K562 (cell line): ENCODE measurements at regions not wholly inside any gene's neighbourhood (a gene's known extent, or its start where the extent isn't known, plus 50 kb on each side); places are given as distances from the start of the nearest gene placed in this dataset.

ENCODE experiments used
- ATAC-seq: fragments of 200-7000 bp; cut with Tn5 transposase; 3 replicates; pipeline ENCODE4 v1.9.1; 2020; ENCODE audit warnings: moderate library complexity
- BruUV-seq: library from RNA; stranded (reverse); fragments of 400-500 nt; replicated peaks from 2 replicates; lab custom pipeline; 2021; lab: Mats Ljungman, UMichigan
- CTCF ChIA-PET: fragments of 300-600 bp; formaldehyde crosslinking; extraction: SDS; loops from one replicate; lab custom pipeline; 2021; ENCODE audit warnings: low intra/inter-chr PET ratio; lab: Yijun Ruan, JAX
- POLR2A ChIA-PET: fragments of 300-600, 350-650 bp; sonication (Branson Sonifier 250); formaldehyde crosslinking; extraction: SDS; loops from one replicate; lab custom pipeline; 2021; ENCODE audit warnings: antibody characterized with exemption, inconsistent platforms; lab: Yijun Ruan, JAX
- DNase-seq, 4 experiments: peaks; one replicate each; pipeline versions ENCODE4 v3.0.0 to v3.0.0-alpha.2; 2011 to 2018; ENCODE audit warnings: low spot score in 3 of 4, mixed read lengths in 3 of 4; ENCODE audit errors: extremely low read depth in 1 of 4
- FAIRE-seq: peaks from 2 replicates; lab custom pipeline; 2011; peaks lifted over from hg19 to GRCh38; lab: Jason Lieb, UNC
- H2AFZ ChIP-seq: 2 replicates; pipeline ENCODE4 v1.6.0; 2011; ENCODE audit warnings: low read depth, low read length, control low read depth, inconsistent platforms
- H3K27ac ChIP-seq: fragments of 200-600 bp; 3 replicates; pipeline ENCODE4 v1.8.0; 2011; ENCODE audit warnings: low read depth, mild to moderate bottlenecking, control low read depth, inconsistent platforms, low read length, moderate library complexity, mixed read lengths; ENCODE audit errors: extremely low read depth
- H3K27me3 ChIP-seq, 2 experiments: fragments of 300-600 bp in 1 of 2; 2 replicates in 1 of 2; 3 replicates in 1 of 2; pipeline versions ENCODE4 v1.6.0 to v1.8.0; 2011; ENCODE audit warnings: inconsistent platforms in 2 of 2, low read length in 2 of 2, mild to moderate bottlenecking in 1 of 2, mixed read lengths in 1 of 2, moderate library complexity in 1 of 2; ENCODE audit not compliant: control insufficient read depth in 2 of 2, insufficient read depth in 2 of 2
- H3K36me3 ChIP-seq: fragments of 300-600 bp; 3 replicates; pipeline ENCODE4 v1.8.0; 2011; ENCODE audit warnings: mild to moderate bottlenecking, low read length, inconsistent platforms; ENCODE audit not compliant: control insufficient read depth, insufficient read depth
- H3K4me1 ChIP-seq, 2 experiments: fragments of 200-600 bp in 1 of 2; replicated peaks in 1 of 2; 2 replicates in 1 of 2; 3 replicates in 1 of 2; pipeline versions ENCODE4 v1.5.1 to v1.8.0; 2011; ENCODE audit warnings: inconsistent platforms in 2 of 2, low read length in 2 of 2, mild to moderate bottlenecking in 1 of 2, mixed read lengths in 1 of 2, moderate library complexity in 1 of 2; ENCODE audit not compliant: control insufficient read depth in 2 of 2, insufficient read depth in 2 of 2
- H3K4me2 ChIP-seq: 2 replicates; pipeline ENCODE4 v1.6.1; 2011; ENCODE audit warnings: low read length, control low read depth, inconsistent platforms, mixed read lengths; ENCODE audit not compliant: insufficient read depth
- H3K4me3 ChIP-seq: fragments of 200-600 bp; sonication (generic), shearing (Covaris generic); 2 replicates; pipeline ENCODE4 v1.5.1; 2016; ENCODE audit warnings: control low read depth, inconsistent platforms
- H3K79me2 ChIP-seq: fragments of 200-600 bp; 3 replicates; pipeline ENCODE4 v1.8.0; 2011; ENCODE audit warnings: low read length, inconsistent platforms; ENCODE audit not compliant: control insufficient read depth, insufficient read depth
- H3K9ac ChIP-seq, 2 experiments: 2 replicates each; pipeline versions ENCODE4 v1.6.0 to v1.6.1; 2011; ENCODE audit warnings: low read depth in 2 of 2, low read length in 2 of 2, control low read depth in 1 of 2, inconsistent platforms in 1 of 2, mild to moderate bottlenecking in 1 of 2, mixed read lengths in 1 of 2; ENCODE audit not compliant: insufficient read depth in 1 of 2
- H3K9me1 ChIP-seq: one replicate; pipeline ENCODE4 v1.6.0; 2011; ENCODE audit warnings: inconsistent platforms, mild to moderate bottlenecking, low read length, moderate library complexity; ENCODE audit not compliant: control insufficient read depth, insufficient read depth
- H3K9me3 ChIP-seq: replicated peaks from 2 replicates; pipeline ENCODE4 v1.5.1; 2011; ENCODE audit warnings: low read depth, low read length, inconsistent platforms; ENCODE audit not compliant: control insufficient read depth, insufficient read depth
- H4K20me1 ChIP-seq: replicated peaks from 2 replicates; pipeline ENCODE4 v1.6.1; 2011; ENCODE audit warnings: low read length, inconsistent platforms, mixed read lengths; ENCODE audit not compliant: control insufficient read depth, insufficient read depth
- DNMT1 ChIP-seq: fragments of 450-650 bp; IDR thresholded peaks from 2 replicates; pipeline ENCODE4 v1.6.1; 2016; ENCODE audit warnings: antibody characterized with exemption, mild to moderate bottlenecking
- ETV5 ChIP-seq: sonication (generic); formaldehyde crosslinking; IDR thresholded peaks from 2 replicates; pipeline ENCODE4 v1.4.0; 2020; ENCODE audit warnings: low read depth, mild to moderate bottlenecking, missing genetic modification reagents
- ETV6 ChIP-seq, 3 experiments: fragments of 150-350 bp in 1 of 3; sonication (generic) in 1 of 3; formaldehyde crosslinking in 1 of 3; IDR thresholded peaks; 2 replicates each; pipeline versions ENCODE4 v1.6.1 to v1.8.0; 2014 to 2022; ENCODE audit warnings: borderline replicate concordance in 2 of 3, low read depth in 2 of 3, antibody characterized with exemption in 1 of 3, low read length in 1 of 3, mild to moderate bottlenecking in 1 of 3, missing genetic modification reagents in 1 of 3
- FIP1L1 ChIP-seq: fragments of 200-400 bp; formaldehyde crosslinking; IDR thresholded peaks from 2 replicates; pipeline ENCODE4 v1.6.1; 2018; ENCODE audit warnings: mild to moderate bottlenecking, low read depth, low read length; ENCODE audit not compliant: poor library complexity, severe bottlenecking
- GABPB1 ChIP-seq: sonication (generic); formaldehyde crosslinking; IDR thresholded peaks from 2 replicates; pipeline ENCODE4 v1.8.0; 2022; ENCODE audit warnings: mild to moderate bottlenecking, missing genetic modification reagents
- NR3C1 ChIP-seq: sonication (generic); formaldehyde crosslinking; IDR thresholded peaks from 2 replicates; pipeline ENCODE4 v1.8.1; 2022; ENCODE audit warnings: missing genetic modification reagents
- RBM15 ChIP-seq: fragments of 200-400 bp; formaldehyde crosslinking; IDR thresholded peaks from 2 replicates; pipeline ENCODE4 v1.6.1; 2018; ENCODE audit warnings: mild to moderate bottlenecking, low read length, moderate library complexity; ENCODE audit not compliant: insufficient read depth
- STAT5A ChIP-seq: IDR thresholded peaks from 2 replicates; pipeline ENCODE4 v1.6.1; 2012; ENCODE audit warnings: low read length, inconsistent platforms, borderline replicate concordance
- TEAD2 ChIP-seq: fragments of 450-650 bp; IDR thresholded peaks from 2 replicates; pipeline ENCODE4 v1.6.1; 2016; ENCODE audit warnings: missing genetic modification characterization, control low read depth, missing compliant biosample characterization
- ZKSCAN8 ChIP-seq: fragments of 200-800 bp; sonication (Bioruptor generic); IDR thresholded peaks from 2 replicates; pipeline ENCODE4 v1.6.1; 2016; ENCODE audit warnings: missing genetic modification characterization, missing compliant biosample characterization
- ZNF384 ChIP-seq: IDR thresholded peaks from 2 replicates; pipeline ENCODE4 v1.6.1; 2012; ENCODE audit warnings: low read depth, low read length, improper control_type of control experiment
- ZNF830 ChIP-seq: fragments of 250-450 bp; sonication (Bioruptor Pico); IDR thresholded peaks from 2 replicates; pipeline ENCODE4 v1.5.0; 2021; ENCODE audit warnings: mild to moderate bottlenecking
- WGBS: fragments of 100-300 bp; shearing (Covaris generic); methylation state at CpG from one replicate; pipeline ENCODE4 v1.1.6; 2016; ENCODE audit warnings: low coverage, mixed read lengths; ENCODE audit not compliant: insufficient coverage; ENCODE audit errors: missing lambda C conversion rate; 5-methylcytosine and 5-hydroxymethylcytosine counted together
- in situ Hi-C: fragments of 300-500 bp; cut with MboI; formaldehyde crosslinking; loops from 4 replicates; pipeline ENCODE4 v1.15.0; 2018; ENCODE audit warnings: inconsistent platforms, mixed read lengths
- intact Hi-C: fragments of 100-400 bp; cut with micrococcal nuclease; formaldehyde crosslinking; loops from 2 replicates; pipeline ENCODE4 v1.14.2; 2022
- TF ChIP-seq, protein P1 (sequence below): sonication (generic); formaldehyde crosslinking; IDR thresholded peaks from 2 replicates; pipeline ENCODE4 v1.8.0; 2023; ENCODE audit warnings: mild to moderate bottlenecking, missing genetic modification reagents
- TF ChIP-seq, protein P2 (sequence below): sonication (generic); formaldehyde crosslinking; IDR thresholded peaks from 2 replicates; pipeline ENCODE4 v1.4.0; 2020; ENCODE audit warnings: mild to moderate bottlenecking, missing genetic modification reagents
- TF ChIP-seq, protein P3 (sequence below): fragments of 250-450 bp; sonication (Bioruptor Pico); IDR thresholded peaks from 2 replicates; pipeline ENCODE4 v1.5.0; 2021; ENCODE audit warnings: mild to moderate bottlenecking, borderline replicate concordance

GRCh38 chr10:10332786-10333185 lies 684.9 kb upstream of the CELF2 start:
- DNase-seq (no peak), ATAC-seq (no peak), FAIRE-seq (no peak)
- H3K4me1 ChIP-seq: no peaks in the 10 kb centered on the region
- ChIA-PET POLR2A (no interaction called here), CTCF (no interaction called here)
- in situ Hi-C loops: no loop called here
- intact Hi-C loops: no loop called here
- BruUV-seq: no TSS peak
- no peaks in the 10 kb centered on the region for H3K9me1 ChIP-seq
- no peak overlapping the region for H3K27ac ChIP-seq
- H3K4me3 ChIP-seq: no peak overlapping the region
- no peak overlapping the region for H3K4me2 ChIP-seq
- no peaks in the 10 kb centered on the region for H3K79me2 ChIP-seq
- H3K27me3 ChIP-seq: no peaks in the 10 kb centered on the region
- no peaks in the 10 kb centered on the region for H4K20me1 ChIP-seq
- no peak overlapping the region for H2AFZ ChIP-seq
- no peaks in the 10 kb centered on the region for H3K36me3 ChIP-seq
- 3% methylated on average over 2 of the region's 2 CpGs for WGBS
- H3K9me3 ChIP-seq: no peaks in the 10 kb centered on the region
- H3K9ac ChIP-seq: no peak overlapping the region
- TF ChIP-seq DNMT1 (no peak), ZNF830 (CRISPR knock-in tag) (no peak), STAT5A (no peak), NR3C1 (CRISPR knock-in tag) (no peak), ETV5 (no peak), TEAD2 (tag) (no peak), RBM15 (no peak), ZKSCAN8 (no peak), ETV6 (IDR thresholded peaks at IDR 0.05; ENCODE audit: borderline replicate concordance in 1 of 2, low read depth in 2 of 2, low read length in 1 of 2) (no peak), ETV6 (CRISPR knock-in tag; IDR thresholded peaks at IDR 0.05; ENCODE audit: borderline replicate concordance) (no peak), ZNF384 (no peak), GABPB1 (CRISPR knock-in tag) (no peak), FIP1L1 (no peak)
- TF ChIP-seq, protein P1, sequence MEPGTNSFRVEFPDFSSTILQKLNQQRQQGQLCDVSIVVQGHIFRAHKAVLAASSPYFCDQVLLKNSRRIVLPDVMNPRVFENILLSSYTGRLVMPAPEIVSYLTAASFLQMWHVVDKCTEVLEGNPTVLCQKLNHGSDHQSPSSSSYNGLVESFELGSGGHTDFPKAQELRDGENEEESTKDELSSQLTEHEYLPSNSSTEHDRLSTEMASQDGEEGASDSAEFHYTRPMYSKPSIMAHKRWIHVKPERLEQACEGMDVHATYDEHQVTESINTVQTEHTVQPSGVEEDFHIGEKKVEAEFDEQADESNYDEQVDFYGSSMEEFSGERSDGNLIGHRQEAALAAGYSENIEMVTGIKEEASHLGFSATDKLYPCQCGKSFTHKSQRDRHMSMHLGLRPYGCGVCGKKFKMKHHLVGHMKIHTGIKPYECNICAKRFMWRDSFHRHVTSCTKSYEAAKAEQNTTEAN: no peak
- TF ChIP-seq, protein P2, sequence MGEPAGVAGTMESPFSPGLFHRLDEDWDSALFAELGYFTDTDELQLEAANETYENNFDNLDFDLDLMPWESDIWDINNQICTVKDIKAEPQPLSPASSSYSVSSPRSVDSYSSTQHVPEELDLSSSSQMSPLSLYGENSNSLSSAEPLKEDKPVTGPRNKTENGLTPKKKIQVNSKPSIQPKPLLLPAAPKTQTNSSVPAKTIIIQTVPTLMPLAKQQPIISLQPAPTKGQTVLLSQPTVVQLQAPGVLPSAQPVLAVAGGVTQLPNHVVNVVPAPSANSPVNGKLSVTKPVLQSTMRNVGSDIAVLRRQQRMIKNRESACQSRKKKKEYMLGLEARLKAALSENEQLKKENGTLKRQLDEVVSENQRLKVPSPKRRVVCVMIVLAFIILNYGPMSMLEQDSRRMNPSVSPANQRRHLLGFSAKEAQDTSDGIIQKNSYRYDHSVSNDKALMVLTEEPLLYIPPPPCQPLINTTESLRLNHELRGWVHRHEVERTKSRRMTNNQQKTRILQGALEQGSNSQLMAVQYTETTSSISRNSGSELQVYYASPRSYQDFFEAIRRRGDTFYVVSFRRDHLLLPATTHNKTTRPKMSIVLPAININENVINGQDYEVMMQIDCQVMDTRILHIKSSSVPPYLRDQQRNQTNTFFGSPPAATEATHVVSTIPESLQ (CRISPR knock-in tag): no peak
- TF ChIP-seq, protein P3, sequence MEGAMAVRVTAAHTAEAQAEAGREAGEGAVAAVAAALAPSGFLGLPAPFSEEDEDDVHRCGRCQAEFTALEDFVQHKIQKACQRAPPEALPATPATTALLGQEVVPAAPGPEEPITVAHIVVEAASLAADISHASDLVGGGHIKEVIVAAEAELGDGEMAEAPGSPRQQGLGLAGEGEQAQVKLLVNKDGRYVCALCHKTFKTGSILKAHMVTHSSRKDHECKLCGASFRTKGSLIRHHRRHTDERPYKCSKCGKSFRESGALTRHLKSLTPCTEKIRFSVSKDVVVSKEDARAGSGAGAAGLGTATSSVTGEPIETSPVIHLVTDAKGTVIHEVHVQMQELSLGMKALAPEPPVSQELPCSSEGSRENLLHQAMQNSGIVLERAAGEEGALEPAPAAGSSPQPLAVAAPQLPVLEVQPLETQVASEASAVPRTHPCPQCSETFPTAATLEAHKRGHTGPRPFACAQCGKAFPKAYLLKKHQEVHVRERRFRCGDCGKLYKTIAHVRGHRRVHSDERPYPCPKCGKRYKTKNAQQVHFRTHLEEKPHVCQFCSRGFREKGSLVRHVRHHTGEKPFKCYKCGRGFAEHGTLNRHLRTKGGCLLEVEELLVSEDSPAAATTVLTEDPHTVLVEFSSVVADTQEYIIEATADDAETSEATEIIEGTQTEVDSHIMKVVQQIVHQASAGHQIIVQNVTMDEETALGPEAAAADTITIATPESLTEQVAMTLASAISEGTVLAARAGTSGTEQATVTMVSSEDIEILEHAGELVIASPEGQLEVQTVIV (CRISPR knock-in tag): no peak
